Stimulated activated CD4-positive, alpha-beta T cell treated with anti-CD3 and anti-CD28 coated beads, Interleukin-15, amount 100 ng/mL, for 48 hours (primary cell): ENCODE measurements at regions not wholly inside any gene's neighbourhood (a gene's known extent, or its start where the extent isn't known, plus 50 kb on each side); places are given as distances from the start of the nearest gene placed in this dataset.
"Not testable (repeated sequence)": the region's sequence is repeated elsewhere in the genome, so short reads cannot be mapped to it uniquely, and the experiment has no call there.

ENCODE experiments used
- DNase-seq, 2 donors: peaks; one replicate each; pipeline ENCODE4 v3.0.0-alpha.2; 2020; ENCODE audit warnings: low read depth in 2 of 2

DNA sequence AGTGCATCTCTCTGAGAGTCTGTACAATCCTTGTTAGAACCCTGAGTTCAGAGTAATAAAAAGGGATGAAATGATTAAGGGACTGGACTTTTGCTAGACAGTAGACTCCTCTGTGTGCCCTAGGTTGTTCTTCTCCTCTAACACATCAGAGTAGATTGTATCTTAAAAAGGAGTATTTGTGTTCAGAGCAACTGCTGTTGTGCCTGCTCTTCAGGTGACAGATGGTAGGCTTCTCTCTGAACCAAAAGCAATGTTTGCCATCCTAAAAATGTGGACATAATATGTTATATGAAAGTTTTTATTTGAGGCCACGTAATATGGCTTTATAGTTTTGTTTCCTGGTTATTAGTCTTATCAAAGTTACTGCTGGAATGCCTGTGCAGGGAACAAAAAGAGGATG is 588.6 kb upstream of the FAT1 start:
- no peak for DNase-seq

DNA sequence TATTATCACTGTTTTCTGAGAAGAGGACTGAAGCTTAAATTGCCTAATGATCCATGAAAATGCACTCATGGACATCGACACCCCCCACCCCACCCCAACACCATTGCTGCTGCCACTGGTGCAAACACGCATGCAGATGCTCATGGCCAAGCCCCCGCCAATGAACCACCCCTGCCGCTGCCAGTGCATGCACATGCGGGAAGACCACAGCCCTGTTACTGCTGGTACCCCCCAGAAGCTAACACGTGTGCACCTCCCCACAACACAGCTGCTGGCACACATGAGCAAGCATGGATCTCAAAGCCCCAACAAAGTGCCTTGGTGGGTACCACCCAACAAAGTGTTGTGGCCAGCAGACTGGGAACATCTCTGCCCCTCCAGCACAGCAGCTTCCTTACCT is 594.1 kb upstream of the FAT1 start:
- DNase-seq, result no peak

GRCh38 chr4:187321711-187322110 is 598.1 kb upstream of the FAT1 start:
- DNase-seq, result no peak

- no peak for DNase-seq
These were observed 608.5 kb upstream of the FAT1 start for GRCh38 chr4:187332141-187332540.

DNA sequence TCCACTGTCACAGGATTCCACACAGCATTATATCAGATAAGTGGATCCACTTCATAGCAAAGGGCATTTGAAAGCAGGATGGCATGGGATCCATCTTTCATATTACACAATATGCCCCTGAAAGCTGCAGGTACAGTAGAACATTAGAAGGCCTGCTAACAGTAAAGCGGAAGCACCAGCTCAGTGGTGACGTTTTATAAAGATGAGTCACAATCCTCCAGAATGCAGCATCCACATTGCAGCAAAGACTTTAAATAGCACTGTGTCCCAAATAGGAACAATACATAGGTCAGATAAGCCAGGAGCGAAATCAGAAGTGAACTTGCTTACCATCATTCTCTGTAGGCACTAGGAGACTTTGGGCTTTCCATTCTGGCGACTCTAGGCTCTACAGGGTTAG is 609.5 kb upstream of the FAT1 start:
- no peak for DNase-seq

- DNase-seq, result no peak
These were observed 611.7 kb upstream of the FAT1 start for GRCh38 chr4:187335339-187335738.

DNA sequence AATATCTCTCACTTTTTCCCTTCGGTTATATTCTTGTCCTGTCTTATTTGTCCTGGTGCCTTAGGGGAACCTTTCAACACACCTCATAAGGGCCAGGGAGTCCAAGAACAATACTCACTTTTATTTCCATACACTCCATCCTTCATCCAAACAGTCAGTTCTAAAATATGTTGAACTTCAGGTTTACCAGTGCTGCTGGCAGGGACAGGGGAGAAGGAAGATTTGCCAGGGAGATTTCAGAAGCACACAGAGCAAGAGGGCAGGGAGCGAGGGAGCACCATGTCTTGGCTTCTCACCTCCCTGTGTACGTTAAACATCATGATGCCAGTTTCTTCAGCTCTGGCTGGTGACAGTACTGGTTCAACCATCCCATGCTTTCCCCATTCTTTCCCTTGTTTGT is 631.1 kb upstream of the FAT1 start:
- no peak for DNase-seq

- no peak for DNase-seq
These were observed 633.5 kb upstream of the FAT1 start for GRCh38 chr4:187357045-187357643.

DNA sequence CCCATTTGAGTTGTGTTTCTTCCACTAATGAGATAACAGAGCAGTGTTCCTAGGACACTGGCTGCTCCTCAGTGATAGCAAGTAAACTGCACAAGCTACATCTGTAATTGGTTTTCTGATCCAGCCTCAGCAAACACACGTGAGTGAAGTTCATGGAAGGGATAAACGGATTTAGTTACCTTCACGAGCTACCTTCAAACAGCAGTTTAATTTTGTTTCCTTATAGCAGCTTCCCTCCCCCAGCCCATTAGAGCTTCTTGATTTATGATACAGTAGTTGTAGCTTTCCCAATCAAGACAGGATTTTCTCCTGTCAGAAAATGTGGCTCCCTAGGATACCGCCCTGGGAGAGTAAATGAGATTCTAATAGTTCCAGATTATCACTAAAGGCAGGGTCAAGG is 634.2 kb upstream of the FAT1 start:
- no peak for DNase-seq

- no peak for DNase-seq
These were observed 632.4 kb upstream of the ZFP42 start for GRCh38 chr4:187362937-187363857.

GRCh38 chr4:187364401-187364800 is 631.2 kb upstream of the ZFP42 start:
- no peak for DNase-seq

GRCh38 chr4:187364851-187365250 is 630.7 kb upstream of the ZFP42 start:
- no peak for DNase-seq

GRCh38 chr4:187366530-187366929 is 629.0 kb upstream of the ZFP42 start:
- no peak for DNase-seq

DNA sequence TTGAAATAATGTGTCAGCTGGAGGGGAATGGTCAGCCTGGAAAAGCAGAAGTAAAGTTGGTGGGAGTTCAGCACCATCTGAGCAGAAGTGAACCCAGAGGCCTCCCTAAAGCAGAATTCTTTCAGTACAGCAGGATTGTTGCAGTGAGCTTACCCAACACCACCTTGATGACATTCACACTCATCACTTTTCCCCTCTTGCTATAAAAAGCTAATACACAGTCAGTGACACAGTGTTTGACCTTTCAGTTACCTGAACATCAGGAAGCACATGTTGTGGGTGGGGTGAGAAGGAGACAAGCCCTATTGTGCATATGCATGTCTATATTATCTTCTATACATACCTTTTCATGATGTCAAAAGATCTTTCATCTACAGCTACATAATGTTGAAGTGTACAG is 624.7 kb upstream of the ZFP42 start:
- no peak for DNase-seq

GRCh38 chr4:187378441-187378840 is 617.1 kb upstream of the ZFP42 start:
- DNase-seq, result no peak

GRCh38 chr4:187380181-187380581 is 615.4 kb upstream of the ZFP42 start:
- no peak for DNase-seq

- DNase-seq, result no peak
These were observed 612.4 kb upstream of the ZFP42 start for GRCh38 chr4:187383181-187383580.

GRCh38 chr4:187387739-187388138 is 607.8 kb upstream of the ZFP42 start:
- DNase-seq, result no peak

GRCh38 chr4:187389420-187389819 is 606.2 kb upstream of the ZFP42 start:
- no peak for DNase-seq

- DNase-seq, result no peak
These were observed 604.9 kb upstream of the ZFP42 start for GRCh38 chr4:187390646-187391045.

- DNase-seq, result no peak
These were observed 601.8 kb upstream of the ZFP42 start for GRCh38 chr4:187393531-187394344.

GRCh38 chr4:187396106-187396505 is 599.5 kb upstream of the ZFP42 start:
- no peak for DNase-seq

DNA sequence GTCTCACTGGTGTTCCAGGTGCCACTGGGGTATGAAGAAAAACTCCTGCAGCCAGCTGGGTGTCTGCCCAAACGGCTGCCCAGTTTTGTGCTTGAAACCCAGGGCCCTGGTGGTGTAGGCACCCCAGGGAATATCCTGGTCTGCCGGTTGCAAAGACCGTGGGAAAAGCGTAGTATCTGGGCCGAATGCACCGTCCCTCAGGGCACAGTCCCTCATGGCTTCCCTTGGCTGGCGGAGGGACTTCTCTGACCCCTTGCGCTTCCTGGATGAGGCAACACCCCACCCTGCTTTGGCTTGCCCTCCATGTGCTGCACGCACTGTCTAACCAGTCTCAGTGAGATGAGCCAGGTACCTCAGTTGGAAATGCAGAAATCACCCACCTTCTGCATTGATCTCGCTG is 587.1 kb upstream of the ZFP42 start:
- not testable (repeated sequence) for DNase-seq
